Suprapubic skin (tissue), 3 donors: ENCODE measurements at regions not wholly inside any gene's neighbourhood (a gene's known extent, or its start where the extent isn't known, plus 50 kb on each side); places are given as distances from the start of the nearest gene placed in this dataset.
"Not testable (repeated sequence)": the region's sequence is repeated elsewhere in the genome, so short reads cannot be mapped to it uniquely, and the experiment has no call there.

Experiments used
- POLR2A ChIP-seq, 2 donors: fragments of 450-650 bp; IDR thresholded peaks; one replicate each; pipeline ENCODE4 v1.6.1; 2017; ENCODE audit warnings: antibody characterized with exemption in 2 of 2, mild to moderate bottlenecking in 2 of 2, moderate library complexity in 2 of 2
- TF ChIP-seq, protein P1 (sequence below), 2 donors: fragments of 200-600 bp in 1 of 2; fragments of 450-650 bp in 1 of 2; sonication (generic) in 1 of 2; IDR thresholded peaks; one replicate each; pipeline ENCODE4 v1.5.1; 2016 to 2019; ENCODE audit warnings: antibody characterized with exemption in 2 of 2, mild to moderate bottlenecking in 1 of 2, moderate library complexity in 1 of 2

DNA sequence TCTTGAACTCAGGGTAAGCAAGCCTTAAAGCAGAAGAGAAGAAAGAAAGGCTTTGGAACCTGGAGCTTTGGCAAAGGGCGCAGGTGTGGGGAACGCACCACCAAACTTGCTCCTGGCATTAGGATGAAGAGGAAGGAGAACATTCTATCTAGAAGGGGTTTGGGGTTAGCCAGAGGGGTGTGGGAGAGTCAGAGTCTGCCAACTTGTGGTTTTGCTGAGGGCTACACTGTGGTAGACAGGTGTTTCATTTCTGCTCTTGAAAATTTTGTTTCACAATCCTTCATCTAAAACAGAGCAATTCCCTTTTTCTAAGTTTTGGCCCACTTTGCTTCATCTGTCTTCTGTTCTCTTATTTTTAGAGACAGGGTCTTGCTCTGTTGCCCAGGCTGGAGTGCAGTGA lies 66.2 kb upstream of the DRD5 start:
- TF ChIP-seq, protein P1, sequence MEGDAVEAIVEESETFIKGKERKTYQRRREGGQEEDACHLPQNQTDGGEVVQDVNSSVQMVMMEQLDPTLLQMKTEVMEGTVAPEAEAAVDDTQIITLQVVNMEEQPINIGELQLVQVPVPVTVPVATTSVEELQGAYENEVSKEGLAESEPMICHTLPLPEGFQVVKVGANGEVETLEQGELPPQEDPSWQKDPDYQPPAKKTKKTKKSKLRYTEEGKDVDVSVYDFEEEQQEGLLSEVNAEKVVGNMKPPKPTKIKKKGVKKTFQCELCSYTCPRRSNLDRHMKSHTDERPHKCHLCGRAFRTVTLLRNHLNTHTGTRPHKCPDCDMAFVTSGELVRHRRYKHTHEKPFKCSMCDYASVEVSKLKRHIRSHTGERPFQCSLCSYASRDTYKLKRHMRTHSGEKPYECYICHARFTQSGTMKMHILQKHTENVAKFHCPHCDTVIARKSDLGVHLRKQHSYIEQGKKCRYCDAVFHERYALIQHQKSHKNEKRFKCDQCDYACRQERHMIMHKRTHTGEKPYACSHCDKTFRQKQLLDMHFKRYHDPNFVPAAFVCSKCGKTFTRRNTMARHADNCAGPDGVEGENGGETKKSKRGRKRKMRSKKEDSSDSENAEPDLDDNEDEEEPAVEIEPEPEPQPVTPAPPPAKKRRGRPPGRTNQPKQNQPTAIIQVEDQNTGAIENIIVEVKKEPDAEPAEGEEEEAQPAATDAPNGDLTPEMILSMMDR (IDR thresholded peaks at IDR 0.05), result not testable (repeated sequence)
- not testable (repeated sequence) for TF ChIP-seq POLR2A (IDR thresholded peaks at IDR 0.05)
